Activated CD8-positive, alpha-beta memory T cell treated with anti-CD3 and anti-CD28 coated beads, Interleukin-2, amount 10 ng/mL, durations not matched to agents 7 days and 5 days (primary cell): ENCODE measurements at regions not wholly inside any gene's neighbourhood (a gene's known extent, or its start where the extent isn't known, plus 50 kb on each side); places are given as distances from the start of the nearest gene placed in this dataset.

ENCODE experiments used
- ATAC-seq: fragments of 150-1000 bp; cut with Tn5 transposase; one replicate; pipeline ENCODE4 v1.10.0; 2021; ENCODE audit warnings: moderate library complexity
- CTCF ChIA-PET: fragments of 350-600 bp; sonication (Branson Sonifier 250); formaldehyde crosslinking; loops from one replicate; lab custom pipeline; 2021; ENCODE audit warnings: antibody characterized with exemption; lab: Charles Lee
- DNase-seq: peaks from one replicate; pipeline ENCODE4 v3.0.0-alpha.2; 2020
- H3K27ac Mint-ChIP-seq: one replicate; pipeline ENCODE4 v1.8.0; 2021; ENCODE audit warnings: mild to moderate bottlenecking, mixed read lengths
- H3K27me3 Mint-ChIP-seq: one replicate; pipeline ENCODE4 v1.8.0; 2021; ENCODE audit warnings: mixed read lengths
- H3K36me3 Mint-ChIP-seq: one replicate; pipeline ENCODE4 v1.8.0; 2021; ENCODE audit warnings: mild to moderate bottlenecking, mixed read lengths
- H3K4me1 Mint-ChIP-seq: one replicate; pipeline ENCODE4 v1.8.0; 2021; ENCODE audit warnings: mixed read lengths
- H3K4me3 Mint-ChIP-seq: one replicate; pipeline ENCODE4 v1.8.0; 2021; ENCODE audit warnings: mild to moderate bottlenecking, moderate library complexity, mixed read lengths
- H3K9me3 Mint-ChIP-seq: one replicate; pipeline ENCODE4 v1.8.0; 2022; ENCODE audit warnings: low read depth, mixed read lengths

DNA sequence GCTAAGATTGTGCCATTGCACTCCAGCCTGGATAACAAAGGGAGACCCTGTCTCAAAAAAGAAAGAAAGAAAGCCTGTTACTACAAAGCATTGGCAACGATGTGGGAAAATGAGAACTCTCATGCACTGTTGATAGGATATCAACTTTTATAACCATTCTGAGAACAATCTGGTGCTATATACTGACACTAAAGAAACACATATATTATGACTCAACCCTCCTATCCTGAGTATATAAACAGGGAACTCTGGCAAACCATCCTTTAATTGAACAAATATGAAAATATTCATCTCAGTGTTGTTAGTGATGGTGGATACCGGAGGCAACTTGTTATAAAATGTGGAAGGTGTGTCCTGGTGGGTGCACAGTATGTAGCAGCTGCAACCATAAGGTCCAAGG lies 53.0 kb upstream of the SOD3 start:
- no peak overlapping the region for H3K4me3 Mint-ChIP-seq
- ATAC-seq (no peak), DNase-seq (no peak)
- no peaks in the 10 kb centered on the region for H3K4me1 Mint-ChIP-seq
- H3K9me3 Mint-ChIP-seq, result no peaks in the 10 kb centered on the region
- no peak overlapping the region for H3K27ac Mint-ChIP-seq
- H3K36me3 Mint-ChIP-seq, result no peaks in the 10 kb centered on the region
- CTCF ChIA-PET, result no interaction called here
- H3K27me3 Mint-ChIP-seq, result no peaks in the 10 kb centered on the region

DNA sequence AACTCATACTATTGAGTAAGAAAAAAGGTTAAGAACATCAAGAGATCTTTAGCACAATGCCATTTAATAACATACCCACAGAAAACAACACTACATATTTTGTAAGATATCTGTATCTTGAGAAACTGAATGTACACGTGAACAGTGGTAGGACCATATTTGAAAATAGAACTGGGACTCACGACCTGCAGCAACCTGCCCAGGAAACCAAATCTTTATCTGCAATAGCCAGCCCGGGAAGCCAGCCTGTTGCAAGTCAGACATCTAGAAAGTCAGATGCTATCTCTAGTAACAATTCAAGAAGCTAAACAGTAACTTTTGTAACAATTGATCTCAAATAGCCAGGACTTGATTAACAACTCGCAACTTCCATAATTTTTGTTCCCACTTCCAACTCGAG lies 52.6 kb upstream of the SOD3 start:
- CTCF ChIA-PET, result no interaction called here
- no peak overlapping the region for H3K4me3 Mint-ChIP-seq
- no peaks in the 10 kb centered on the region for H3K27me3 Mint-ChIP-seq
- ATAC-seq, result no peak
- DNase-seq, result no peak
- no peaks in the 10 kb centered on the region for H3K36me3 Mint-ChIP-seq
- H3K27ac Mint-ChIP-seq, result no peak overlapping the region
- H3K4me1 Mint-ChIP-seq, result no peaks in the 10 kb centered on the region
- no peaks in the 10 kb centered on the region for H3K9me3 Mint-ChIP-seq

DNA sequence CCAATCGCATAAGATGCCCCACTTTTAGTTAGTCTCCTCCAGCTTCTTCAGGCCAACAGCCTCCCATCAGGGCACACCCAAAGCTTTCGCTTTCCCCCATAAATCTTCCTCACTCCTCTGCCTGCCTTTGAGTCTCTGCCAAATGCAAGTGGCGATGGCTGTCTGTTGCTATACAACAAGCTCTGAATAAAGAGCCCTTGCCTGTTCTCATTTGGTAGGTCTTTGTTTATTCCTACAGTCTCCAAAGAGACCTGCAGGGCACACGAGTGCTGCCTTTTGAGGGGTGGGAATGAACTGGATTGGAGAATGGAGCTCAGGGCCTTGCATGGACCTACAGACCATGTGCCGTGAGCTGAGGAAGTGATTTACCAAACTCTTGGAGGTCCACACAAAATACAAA lies 52.2 kb upstream of the SOD3 start:
- H3K27me3 Mint-ChIP-seq, result no peaks in the 10 kb centered on the region
- no peaks in the 10 kb centered on the region for H3K4me1 Mint-ChIP-seq
- H3K36me3 Mint-ChIP-seq, result no peaks in the 10 kb centered on the region
- no peak overlapping the region for H3K4me3 Mint-ChIP-seq
- ATAC-seq (no peak), DNase-seq (no peak)
- no peaks in the 10 kb centered on the region for H3K9me3 Mint-ChIP-seq
- H3K27ac Mint-ChIP-seq, result no peak overlapping the region
- CTCF ChIA-PET, result no interaction called here

DNA sequence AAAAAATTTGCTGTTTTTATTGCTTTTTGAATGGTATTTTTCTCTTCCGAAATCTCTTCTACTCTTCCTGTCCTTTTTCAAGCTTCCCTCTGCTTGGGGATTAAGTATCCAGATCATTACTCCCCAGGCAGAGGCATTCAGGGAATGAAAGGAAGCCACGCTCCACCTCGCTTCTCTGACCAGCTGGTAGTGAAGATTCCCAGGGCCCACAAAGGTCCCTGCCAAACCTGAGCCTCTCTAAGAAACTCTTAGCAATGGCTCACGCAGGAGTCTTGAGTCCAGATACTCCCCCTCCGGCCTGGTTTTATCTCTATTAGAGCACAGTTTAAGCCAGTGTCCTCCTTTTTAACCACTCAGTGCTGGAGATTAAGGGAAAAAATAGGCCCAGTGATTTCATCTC lies 51.4 kb upstream of the SOD3 start:
- ATAC-seq (no peak), DNase-seq (no peak)
- no peaks in the 10 kb centered on the region for H3K36me3 Mint-ChIP-seq
- no peaks in the 10 kb centered on the region for H3K4me1 Mint-ChIP-seq
- CTCF ChIA-PET, result no interaction called here
- H3K4me3 Mint-ChIP-seq, result no peak overlapping the region
- no peaks in the 10 kb centered on the region for H3K27me3 Mint-ChIP-seq
- H3K9me3 Mint-ChIP-seq, result no peaks in the 10 kb centered on the region
- no peak overlapping the region for H3K27ac Mint-ChIP-seq

DNA sequence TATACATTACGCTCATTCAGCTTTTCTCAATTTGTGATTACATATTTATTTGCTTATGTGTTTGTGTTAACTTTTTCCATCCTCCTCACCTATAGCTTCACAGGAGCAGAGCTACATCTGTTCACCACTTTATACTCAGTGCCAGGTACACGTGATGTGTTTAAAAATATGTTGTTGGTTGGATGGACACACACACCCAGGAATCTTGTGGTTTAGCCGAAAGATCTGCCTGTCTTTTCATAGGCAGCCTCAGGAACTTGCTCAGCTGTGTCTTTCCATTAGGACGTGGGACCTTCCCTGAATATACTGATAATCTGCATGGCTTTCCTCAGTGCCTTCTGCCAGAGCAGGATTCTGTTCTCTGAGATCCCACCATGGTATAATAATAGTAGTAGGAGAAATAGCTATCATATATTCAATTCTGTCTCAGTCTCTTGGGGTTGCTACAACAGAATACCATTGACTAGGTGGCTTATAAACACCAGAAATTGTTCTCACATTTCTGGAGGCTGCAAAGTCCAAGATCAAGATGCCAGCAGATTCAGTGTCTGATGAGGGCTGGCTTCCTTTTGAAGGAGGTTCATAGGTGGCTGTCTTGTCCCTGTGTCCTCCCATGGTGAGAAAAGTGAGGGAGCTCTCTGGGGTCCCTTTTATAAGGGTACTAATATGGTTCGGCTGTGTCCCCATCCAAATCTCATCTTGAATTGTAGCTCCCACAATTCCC lies 50.0 kb upstream of the SOD3 start:
- H3K4me1 Mint-ChIP-seq, result no peaks in the 10 kb centered on the region
- no peak for DNase-seq
- no peak for ATAC-seq
- H3K9me3 Mint-ChIP-seq, result no peaks in the 10 kb centered on the region
- no peak overlapping the region for H3K4me3 Mint-ChIP-seq
- H3K36me3 Mint-ChIP-seq, result no peaks in the 10 kb centered on the region
- CTCF ChIA-PET, result no interaction called here
- no peaks in the 10 kb centered on the region for H3K27me3 Mint-ChIP-seq
- H3K27ac Mint-ChIP-seq, result no peak overlapping the region
